ENCODE measurements at regions not wholly inside any gene's neighbourhood (a gene's known extent, or its start where the extent isn't known, plus 50 kb on each side); places are given as distances from the start of the nearest gene placed in this dataset.
A peak's percentile ranks its signal among the peaks of the same experiment; 100 is the strongest.

DNA sequence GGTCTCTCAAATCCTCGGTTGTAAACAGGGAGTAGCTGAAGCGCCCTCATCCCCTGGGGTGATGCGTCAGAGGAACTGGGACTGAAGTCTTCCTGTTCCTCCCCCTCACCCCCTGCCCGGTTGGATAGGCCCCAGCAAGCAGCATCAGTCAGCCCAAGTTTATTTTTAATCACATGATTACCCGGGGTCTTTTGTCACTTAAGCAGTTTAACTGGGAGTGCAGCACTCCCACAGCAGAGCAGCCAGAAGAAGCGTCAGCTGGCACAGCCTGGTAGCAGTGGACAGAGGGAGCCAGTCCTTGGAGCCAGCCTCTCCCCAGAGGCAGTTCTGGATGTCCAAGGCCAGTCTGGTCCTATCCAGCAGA, 342.1 kb downstream of the CTTN start:
- H3K27me3 ChIP-seq: no peaks in the 10 kb centered on the region

GRCh38 chr11:70741085-70741484, 342.8 kb downstream of the CTTN start:
- DNase-seq: no peak
- no peaks in the 10 kb centered on the region for H3K9me3 ChIP-seq
- H3K27me3 ChIP-seq: no peaks in the 10 kb centered on the region
- no peaks in the 10 kb centered on the region for H3K36me3 ChIP-seq
- no peak overlapping the region for H3K4me3 ChIP-seq (ENCODE audit: low read depth, low read length)
- TF ChIP-seq, protein P1, sequence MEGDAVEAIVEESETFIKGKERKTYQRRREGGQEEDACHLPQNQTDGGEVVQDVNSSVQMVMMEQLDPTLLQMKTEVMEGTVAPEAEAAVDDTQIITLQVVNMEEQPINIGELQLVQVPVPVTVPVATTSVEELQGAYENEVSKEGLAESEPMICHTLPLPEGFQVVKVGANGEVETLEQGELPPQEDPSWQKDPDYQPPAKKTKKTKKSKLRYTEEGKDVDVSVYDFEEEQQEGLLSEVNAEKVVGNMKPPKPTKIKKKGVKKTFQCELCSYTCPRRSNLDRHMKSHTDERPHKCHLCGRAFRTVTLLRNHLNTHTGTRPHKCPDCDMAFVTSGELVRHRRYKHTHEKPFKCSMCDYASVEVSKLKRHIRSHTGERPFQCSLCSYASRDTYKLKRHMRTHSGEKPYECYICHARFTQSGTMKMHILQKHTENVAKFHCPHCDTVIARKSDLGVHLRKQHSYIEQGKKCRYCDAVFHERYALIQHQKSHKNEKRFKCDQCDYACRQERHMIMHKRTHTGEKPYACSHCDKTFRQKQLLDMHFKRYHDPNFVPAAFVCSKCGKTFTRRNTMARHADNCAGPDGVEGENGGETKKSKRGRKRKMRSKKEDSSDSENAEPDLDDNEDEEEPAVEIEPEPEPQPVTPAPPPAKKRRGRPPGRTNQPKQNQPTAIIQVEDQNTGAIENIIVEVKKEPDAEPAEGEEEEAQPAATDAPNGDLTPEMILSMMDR (IDR thresholded peaks at IDR 0.05; ENCODE audit: low read depth, low read length): no peak
- H3K4me1 ChIP-seq: peaks cover 4% of the 10 kb centered on the region; the same call in 1 of the 2 replicates

More for the DNA sequence above, 342.1 kb downstream of the CTTN start:
- Histone ChIP-seq H3K4me3 (ENCODE audit: low read depth, low read length) (no peak overlapping the region), H3K4me1 (peaks cover 4% of the 10 kb centered on the region; the same call in 1 of the 2 replicates), H3K9me3 (no peaks in the 10 kb centered on the region), H3K36me3 (no peaks in the 10 kb centered on the region)
- DNase-seq: no peak
- TF ChIP-seq, protein P1 (IDR thresholded peaks at IDR 0.05; ENCODE audit: low read depth, low read length): no peak

GRCh38 chr11:70742553-70743291, 344.4 kb downstream of the CTTN start:
- Histone ChIP-seq H3K27me3 (no peaks in the 10 kb centered on the region), H3K4me1 (peaks cover 4% of the 10 kb centered on the region; the same call in 1 of the 2 replicates), H3K4me3 (ENCODE audit: low read depth, low read length) (no peak overlapping the region), H3K9me3 (no peaks in the 10 kb centered on the region), H3K36me3 (no peaks in the 10 kb centered on the region)
- DNase-seq: peak; percentile 65
- TF ChIP-seq, protein P1 (IDR thresholded peaks at IDR 0.05; ENCODE audit: low read depth, low read length): no peak

DNA sequence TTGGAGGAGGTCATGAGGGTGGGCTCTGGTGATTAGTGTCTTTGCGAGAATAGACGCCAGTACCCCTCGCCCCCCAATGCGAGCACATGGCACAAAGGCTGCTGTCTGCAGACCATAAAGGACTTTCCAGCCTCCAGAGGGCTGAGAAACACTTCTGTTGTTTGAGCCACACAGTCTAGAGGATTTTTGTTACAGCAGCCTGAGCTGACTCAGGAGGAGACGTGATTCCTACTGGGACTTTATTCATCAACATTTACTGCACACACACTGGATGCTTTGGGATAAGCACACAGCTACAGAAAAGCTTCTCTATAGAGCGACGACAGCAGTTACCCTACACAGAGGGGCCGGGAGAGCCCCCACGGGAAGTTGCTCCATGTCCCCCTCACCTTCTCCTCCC, 345.0 kb downstream of the CTTN start:
- Histone ChIP-seq H3K36me3 (no peaks in the 10 kb centered on the region), H3K9me3 (no peaks in the 10 kb centered on the region), H3K27me3 (no peaks in the 10 kb centered on the region), H3K4me3 (ENCODE audit: low read depth, low read length) (no peak overlapping the region), H3K4me1 (peaks cover 4% of the 10 kb centered on the region; the same call in 1 of the 2 replicates)
- TF ChIP-seq, protein P1 (IDR thresholded peaks at IDR 0.05; ENCODE audit: low read depth, low read length): no peak
- DNase-seq: no peak

DNA sequence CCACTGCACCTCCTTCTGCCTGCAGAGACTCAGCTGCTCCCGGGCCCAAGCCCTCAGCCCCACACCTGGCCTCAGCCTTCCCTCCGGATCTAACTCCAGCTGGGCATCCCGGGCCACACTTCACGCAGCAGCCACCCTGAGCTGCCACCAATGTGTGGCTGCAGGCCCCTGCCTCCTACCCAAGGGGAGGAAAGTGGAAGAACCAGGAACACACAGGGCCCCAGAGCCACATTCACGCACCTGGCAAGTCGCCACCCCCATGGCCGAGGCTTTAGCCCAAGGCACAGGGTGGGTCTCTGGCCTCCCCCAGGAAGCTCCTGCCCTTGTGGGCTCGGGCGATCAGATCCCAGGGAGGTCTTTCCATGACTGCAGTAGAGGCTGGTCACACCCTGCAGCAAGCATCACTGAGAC, 345.6 kb downstream of the CTTN start:
- Histone ChIP-seq H3K9me3 (no peaks in the 10 kb centered on the region), H3K4me3 (ENCODE audit: low read depth, low read length) (no peak overlapping the region), H3K36me3 (no peaks in the 10 kb centered on the region), H3K4me1 (peaks cover 4% of the 10 kb centered on the region; the same call in 1 of the 2 replicates), H3K27me3 (no peaks in the 10 kb centered on the region)
- TF ChIP-seq, protein P1 (IDR thresholded peaks at IDR 0.05; ENCODE audit: low read depth, low read length): no peak
- no peak for DNase-seq

Measured in BE2C (cell line).